H9 (cell line): ENCODE measurements at regions not wholly inside any gene's neighbourhood (a gene's known extent, or its start where the extent isn't known, plus 50 kb on each side); places are given as distances from the start of the nearest gene placed in this dataset.

Experiments used
- DNase-seq: peaks from one replicate; pipeline ENCODE4 v3.0.0-alpha.2; 2017
- H2AFZ ChIP-seq: one replicate; pipeline ENCODE4 v1.6.1; 2013; ENCODE audit warnings: mild to moderate bottlenecking, low read length, control low read depth, moderate library complexity
- H2AK5ac ChIP-seq: 2 replicates; pipeline ENCODE4 v1.6.1; 2013; ENCODE audit warnings: low read length, control low read depth, mixed read lengths; ENCODE audit not compliant: insufficient read length
- H2BK120ac ChIP-seq: one replicate; pipeline ENCODE4 v1.6.1; 2013; ENCODE audit warnings: low read depth, mild to moderate bottlenecking, low read length, control low read depth, inconsistent platforms; ENCODE audit not compliant: poor library complexity, severe bottlenecking
- H2BK12ac ChIP-seq: 2 replicates; pipeline ENCODE4 v1.6.1; 2013; ENCODE audit warnings: low read length, control low read depth, mixed read lengths, low read depth; ENCODE audit not compliant: insufficient read length
- H2BK15ac ChIP-seq: 2 replicates; pipeline ENCODE4 v1.6.1; 2013; ENCODE audit warnings: low read depth, low read length, control low read depth
- H2BK20ac ChIP-seq: one replicate; pipeline ENCODE4 v1.6.1; 2013; ENCODE audit warnings: low read depth, mild to moderate bottlenecking, low read length, control low read depth, inconsistent platforms; ENCODE audit not compliant: poor library complexity, severe bottlenecking
- H2BK5ac ChIP-seq: 2 replicates; pipeline ENCODE4 v1.6.1; 2013; ENCODE audit warnings: low read length, control low read depth, mixed read lengths; ENCODE audit not compliant: insufficient read length
- H3K14ac ChIP-seq: 2 replicates; pipeline ENCODE4 v1.6.1; 2013; ENCODE audit warnings: low read length, control low read depth; ENCODE audit not compliant: insufficient read depth
- H3K18ac ChIP-seq: 2 replicates; pipeline ENCODE4 v1.6.1; 2013; ENCODE audit warnings: low read depth, mild to moderate bottlenecking, mixed read lengths, low read length, control low read depth; ENCODE audit not compliant: insufficient read length
- H3K23ac ChIP-seq: 2 replicates; pipeline ENCODE4 v1.6.1; 2013; ENCODE audit warnings: low read length, control low read depth, mixed read lengths, low read depth; ENCODE audit not compliant: insufficient read length
- H3K23me2 ChIP-seq: 2 replicates; pipeline ENCODE4 v1.6.1; 2013; ENCODE audit warnings: low read depth, mild to moderate bottlenecking, mixed read lengths, low read length, control low read depth; ENCODE audit not compliant: insufficient read length, poor library complexity, severe bottlenecking
- H3K27ac ChIP-seq: 2 replicates; pipeline ENCODE4 v1.5.1; 2013; ENCODE audit warnings: low read length, control low read depth, mixed read lengths, low read depth; ENCODE audit not compliant: insufficient read length
- H3K27me3 ChIP-seq: 2 replicates; pipeline ENCODE4 v1.6.1; 2013; ENCODE audit warnings: low read length, control low read depth, inconsistent platforms; ENCODE audit not compliant: insufficient read depth
- H3K4ac ChIP-seq: 2 replicates; pipeline ENCODE4 v1.6.1; 2013; ENCODE audit warnings: low read depth, mild to moderate bottlenecking, control low read depth, inconsistent platforms, low read length, moderate library complexity
- H3K4me1 ChIP-seq: 2 replicates; pipeline ENCODE4 v1.6.1; 2013; ENCODE audit warnings: low read length, control low read depth, inconsistent platforms; ENCODE audit not compliant: insufficient read depth
- H3K4me2 ChIP-seq: 2 replicates; pipeline ENCODE4 v1.6.1; 2013; ENCODE audit warnings: low read length, control low read depth, mixed read lengths; ENCODE audit not compliant: insufficient read length, insufficient read depth
- H3K56ac ChIP-seq: 2 replicates; pipeline ENCODE4 v1.6.1; 2013; ENCODE audit warnings: low read depth, mild to moderate bottlenecking, mixed read lengths, low read length, control low read depth; ENCODE audit not compliant: insufficient read length
- H3K79me1 ChIP-seq: 2 replicates; pipeline ENCODE4 v1.6.1; 2013; ENCODE audit warnings: low read depth, mild to moderate bottlenecking, moderate library complexity, low read length, control low read depth, inconsistent platforms; ENCODE audit not compliant: insufficient read depth, poor library complexity, severe bottlenecking
- H3K79me2 ChIP-seq: 2 replicates; pipeline ENCODE4 v1.6.1; 2013; ENCODE audit warnings: low read length, control low read depth, inconsistent platforms; ENCODE audit not compliant: insufficient read depth
- H3K9ac ChIP-seq: 2 replicates; pipeline ENCODE4 v1.6.1; 2013; ENCODE audit warnings: low read length, control low read depth, mixed read lengths; ENCODE audit not compliant: insufficient read length; ENCODE audit errors: extremely low read depth
- H3K9me3 ChIP-seq: one replicate; pipeline ENCODE4 v1.6.1; 2013; ENCODE audit warnings: low read depth, low read length, inconsistent platforms; ENCODE audit not compliant: control insufficient read depth
- H3T11ph ChIP-seq: one replicate; pipeline ENCODE4 v1.6.1; 2013; ENCODE audit warnings: mild to moderate bottlenecking, low read length, control low read depth, inconsistent platforms
- H4K20me1 ChIP-seq: one replicate; pipeline ENCODE4 v1.6.1; 2013; ENCODE audit not compliant: control insufficient read depth, insufficient read length, insufficient read depth
- H4K5ac ChIP-seq: 2 replicates; pipeline ENCODE4 v1.6.1; 2013; ENCODE audit warnings: low read depth, mild to moderate bottlenecking, mixed read lengths, low read length, control low read depth; ENCODE audit not compliant: insufficient read length
- H4K8ac ChIP-seq: replicated peaks from 2 replicates; pipeline ENCODE4 v1.6.1; 2013; ENCODE audit warnings: low read length, control low read depth, mixed read lengths, low read depth; ENCODE audit not compliant: insufficient read length
- H4K91ac ChIP-seq: 2 replicates; pipeline ENCODE4 v1.6.1; 2013; ENCODE audit warnings: low read depth, mild to moderate bottlenecking, moderate library complexity, mixed read lengths, low read length, control low read depth; ENCODE audit not compliant: insufficient read length
- H3K27ac Mint-ChIP-seq, 3 experiments: 2 replicates in 2 of 3; 3 replicates in 1 of 3; pipeline ENCODE4 v1.8.0; 2020 to 2021; ENCODE audit warnings: mixed read lengths in 3 of 3, mild to moderate bottlenecking in 1 of 3, moderate library complexity in 1 of 3
- H3K27me3 Mint-ChIP-seq: 2 replicates; pipeline ENCODE4 v1.8.0; 2021; ENCODE audit warnings: low read depth, mild to moderate bottlenecking, moderate library complexity, mixed read lengths
- H3K36me3 Mint-ChIP-seq, 3 experiments: 2 replicates in 2 of 3; 3 replicates in 1 of 3; pipeline ENCODE4 v1.8.0; 2020 to 2021; ENCODE audit warnings: low read depth in 3 of 3, mixed read lengths in 3 of 3; ENCODE audit not compliant: insufficient read depth in 1 of 3
- H3K4me1 Mint-ChIP-seq, 2 experiments: 2 replicates each; pipeline ENCODE4 v1.8.0; 2020; ENCODE audit warnings: mixed read lengths in 2 of 2
- H3K4me3 Mint-ChIP-seq, 2 experiments: 2 replicates in 1 of 2; 3 replicates in 1 of 2; pipeline ENCODE4 v1.8.0; 2020 to 2021; ENCODE audit warnings: mild to moderate bottlenecking in 2 of 2, mixed read lengths in 2 of 2, moderate library complexity in 1 of 2
- H3K9me3 Mint-ChIP-seq, 2 experiments: 2 replicates in 1 of 2; 3 replicates in 1 of 2; pipeline ENCODE4 v1.8.0; 2020; ENCODE audit warnings: mild to moderate bottlenecking in 2 of 2, mixed read lengths in 2 of 2, moderate library complexity in 1 of 2
- CTCF ChIP-seq: fragments of 200-600 bp; sonication (generic); conservative IDR thresholded peaks from 3 replicates; pipeline ENCODE4 v1.8.0; 2021; ENCODE audit warnings: antibody characterized with exemption, mild to moderate bottlenecking
- WGBS: extraction: QIAGEN DNeasy Blood & Tissue Kit; methylation state at CpG from one replicate; pipeline ENCODE4 v1.1.7; 2013; ENCODE audit warnings: missing lambda C conversion rate, low lambda C conversion rate, mixed read lengths; ENCODE audit not compliant: insufficient read length; ENCODE audit errors: extremely low coverage; 5-methylcytosine and 5-hydroxymethylcytosine counted together

GRCh38 chr17:70584255-70584654, 414.9 kb downstream of the KCNJ2 start:
- no peak overlapping the region for H3K23ac ChIP-seq
- H3K56ac ChIP-seq: no peak overlapping the region
- no peak overlapping the region for H3K9ac ChIP-seq
- Mint-ChIP-seq H3K4me1 (peaks cover 4 to 9% of the 10 kb centered on the region in 2 experiments), H3K4me3 (no peak overlapping the region), H3K9me3 (peaks cover 5 to 7% of the 10 kb centered on the region in 2 experiments), H3K36me3 (peaks cover 4 to 6% (median 5%) of the 10 kb centered on the region in 3 experiments; a peak in 4 of 7 replicates), H3K27me3 (no peaks in the 10 kb centered on the region), H3K27ac (no peak overlapping the region)
- no peak overlapping the region for H3K18ac ChIP-seq
- no peak overlapping the region for H3K27ac ChIP-seq
- no peaks in the 10 kb centered on the region for H3K4me1 ChIP-seq
- no peaks in the 10 kb centered on the region for H3K27me3 ChIP-seq
- no peak overlapping the region for H4K5ac ChIP-seq
- H4K8ac ChIP-seq: no peak overlapping the region
- no peak overlapping the region for H3T11ph ChIP-seq
- H3K79me1 ChIP-seq: no peaks in the 10 kb centered on the region
- no peak overlapping the region for H3K4me2 ChIP-seq
- H2BK20ac ChIP-seq: no peak overlapping the region
- no peak overlapping the region for H2AK5ac ChIP-seq
- no peaks in the 10 kb centered on the region for H3K79me2 ChIP-seq
- no CpG with 5 or more reads among the region's 4 CpGs for WGBS
- no peaks in the 10 kb centered on the region for H3K23me2 ChIP-seq
- no peak overlapping the region for H3K4ac ChIP-seq
- no peak overlapping the region for H2AFZ ChIP-seq
- H2BK120ac ChIP-seq: no peak overlapping the region
- no peak overlapping the region for H3K14ac ChIP-seq
- no peaks in the 10 kb centered on the region for H3K9me3 ChIP-seq
- H4K91ac ChIP-seq: no peak overlapping the region
- TF ChIP-seq CTCF: no peak
- no peak overlapping the region for H2BK12ac ChIP-seq
- H2BK5ac ChIP-seq: no peak overlapping the region
- H2BK15ac ChIP-seq: no peak overlapping the region
- no peaks in the 10 kb centered on the region for H4K20me1 ChIP-seq
- DNase-seq: no peak
